ENCODE measurements at regions not wholly inside any gene's neighbourhood (a gene's known extent, or its start where the extent isn't known, plus 50 kb on each side); places are given as distances from the start of the nearest gene placed in this dataset.

DNA sequence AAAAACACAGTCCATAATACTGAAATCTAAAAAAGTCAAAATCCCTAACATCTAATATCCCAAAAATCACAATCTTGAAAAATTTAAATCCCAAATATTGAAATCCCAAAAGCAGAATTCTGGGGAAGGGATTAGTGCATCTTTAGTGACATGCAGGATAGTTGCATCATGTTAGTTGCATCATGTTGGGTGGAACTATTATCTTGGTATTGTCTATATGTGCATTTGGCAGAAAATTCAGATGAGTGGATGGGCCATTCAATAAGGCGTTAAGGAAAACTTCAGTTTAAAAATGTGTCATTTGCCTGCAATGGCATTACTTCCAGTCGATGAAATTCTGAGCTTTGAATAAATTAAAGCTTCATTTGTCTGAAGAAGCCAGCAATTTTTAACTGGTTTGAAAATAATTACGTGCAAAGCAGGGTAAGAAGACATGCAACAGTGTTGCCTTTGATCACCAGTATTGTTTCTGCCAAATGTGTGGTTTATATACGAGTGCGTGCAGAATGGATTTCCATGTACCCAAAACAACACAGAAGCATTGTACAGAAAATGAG lies 221.4 kb upstream of the NFE2L3 start:
- no peaks in the 10 kb centered on the region for H3K9me3 ChIP-seq
- H3K4me1 ChIP-seq = no peaks in the 10 kb centered on the region
- H3K4me3 ChIP-seq (replicated peaks in 1 of 3) = no peak overlapping the region
- no peak overlapping the region for H3K27ac ChIP-seq
- TF ChIP-seq, protein P1, sequence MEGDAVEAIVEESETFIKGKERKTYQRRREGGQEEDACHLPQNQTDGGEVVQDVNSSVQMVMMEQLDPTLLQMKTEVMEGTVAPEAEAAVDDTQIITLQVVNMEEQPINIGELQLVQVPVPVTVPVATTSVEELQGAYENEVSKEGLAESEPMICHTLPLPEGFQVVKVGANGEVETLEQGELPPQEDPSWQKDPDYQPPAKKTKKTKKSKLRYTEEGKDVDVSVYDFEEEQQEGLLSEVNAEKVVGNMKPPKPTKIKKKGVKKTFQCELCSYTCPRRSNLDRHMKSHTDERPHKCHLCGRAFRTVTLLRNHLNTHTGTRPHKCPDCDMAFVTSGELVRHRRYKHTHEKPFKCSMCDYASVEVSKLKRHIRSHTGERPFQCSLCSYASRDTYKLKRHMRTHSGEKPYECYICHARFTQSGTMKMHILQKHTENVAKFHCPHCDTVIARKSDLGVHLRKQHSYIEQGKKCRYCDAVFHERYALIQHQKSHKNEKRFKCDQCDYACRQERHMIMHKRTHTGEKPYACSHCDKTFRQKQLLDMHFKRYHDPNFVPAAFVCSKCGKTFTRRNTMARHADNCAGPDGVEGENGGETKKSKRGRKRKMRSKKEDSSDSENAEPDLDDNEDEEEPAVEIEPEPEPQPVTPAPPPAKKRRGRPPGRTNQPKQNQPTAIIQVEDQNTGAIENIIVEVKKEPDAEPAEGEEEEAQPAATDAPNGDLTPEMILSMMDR (IDR thresholded peaks at IDR 0.05) = no peak
- TF ChIP-seq POLR2A (IDR thresholded peaks at IDR 0.05) = no peak
- H3K36me3 ChIP-seq = no peaks in the 10 kb centered on the region
- WGBS, 2 donors = 93 to 95% methylated on average over 5 of the region's 5 CpGs
- DNase-seq = no peak
- no peaks in the 10 kb centered on the region for H3K27me3 ChIP-seq
- intact Hi-C loops (cut with DNase I) = no loop called here

DNA sequence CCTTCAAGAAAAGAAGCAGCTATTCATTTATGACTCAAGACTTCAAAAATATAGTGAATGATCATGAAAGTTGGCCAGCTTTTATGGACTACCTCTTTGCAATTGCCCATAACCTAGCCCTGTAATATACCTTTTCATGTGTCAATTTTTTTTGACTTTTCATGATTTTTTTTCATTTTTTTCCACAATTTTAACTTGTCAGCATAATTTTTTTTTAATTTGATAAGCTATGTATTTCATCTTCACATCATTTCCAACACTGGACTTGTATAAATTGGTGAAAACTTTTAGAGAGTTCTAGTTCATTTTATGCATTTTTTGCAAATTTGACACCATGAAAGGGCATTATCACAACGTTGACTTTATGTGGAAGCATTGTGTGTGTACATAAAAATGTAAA lies 220.8 kb upstream of the NFE2L3 start:
- no peak for TF ChIP-seq POLR2A (IDR thresholded peaks at IDR 0.05)
- TF ChIP-seq, protein P1 (IDR thresholded peaks at IDR 0.05) = no peak
- 87 to 90% methylated on average over 1 of the region's 1 CpG for whole genome bisulfite sequencing, 2 donors

DNA sequence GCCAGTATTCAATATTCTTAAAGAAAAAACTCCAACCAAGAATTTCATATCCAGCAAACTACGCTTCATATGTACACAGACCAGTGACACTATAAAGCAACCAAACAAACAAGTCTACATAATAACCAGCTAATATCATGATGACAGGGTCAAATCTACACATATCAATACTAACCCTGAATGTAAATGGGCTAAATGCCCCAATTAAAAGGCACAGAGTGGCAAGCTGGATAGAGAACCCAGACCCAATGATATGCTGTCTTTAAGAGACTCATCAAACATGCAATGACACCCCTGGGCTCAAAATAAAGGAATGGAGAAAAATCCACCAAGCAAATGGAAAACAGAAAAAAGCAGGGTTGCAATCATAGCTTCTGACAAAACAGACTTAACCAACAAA lies 218.1 kb upstream of the NFE2L3 start:
- no peak overlapping the region for H3K4me3 ChIP-seq (replicated peaks in 1 of 3)
- H3K27ac ChIP-seq = no peak overlapping the region
- no peak for DNase-seq
- no peaks in the 10 kb centered on the region for H3K4me1 ChIP-seq
- intact Hi-C loops (cut with DNase I) = no loop called here
- no peak for TF ChIP-seq POLR2A (IDR thresholded peaks at IDR 0.05)
- WGBS, 2 donors = 89 to 100% methylated on average over 1 of the region's 1 CpG
- no peaks in the 10 kb centered on the region for H3K27me3 ChIP-seq
- no peaks in the 10 kb centered on the region for H3K9me3 ChIP-seq
- no peaks in the 10 kb centered on the region for H3K36me3 ChIP-seq

More for the DNA sequence above, 220.8 kb upstream of the NFE2L3 start:
- Histone ChIP-seq H3K9me3 (no peaks in the 10 kb centered on the region), H3K4me1 (no peaks in the 10 kb centered on the region), H3K27me3 (no peaks in the 10 kb centered on the region), H3K36me3 (no peaks in the 10 kb centered on the region), H3K27ac (no peak overlapping the region), H3K4me3 (replicated peaks in 1 of 3) (no peak overlapping the region)
- no peak for DNase-seq
- intact Hi-C loops (cut with DNase I) = no loop called here

DNA sequence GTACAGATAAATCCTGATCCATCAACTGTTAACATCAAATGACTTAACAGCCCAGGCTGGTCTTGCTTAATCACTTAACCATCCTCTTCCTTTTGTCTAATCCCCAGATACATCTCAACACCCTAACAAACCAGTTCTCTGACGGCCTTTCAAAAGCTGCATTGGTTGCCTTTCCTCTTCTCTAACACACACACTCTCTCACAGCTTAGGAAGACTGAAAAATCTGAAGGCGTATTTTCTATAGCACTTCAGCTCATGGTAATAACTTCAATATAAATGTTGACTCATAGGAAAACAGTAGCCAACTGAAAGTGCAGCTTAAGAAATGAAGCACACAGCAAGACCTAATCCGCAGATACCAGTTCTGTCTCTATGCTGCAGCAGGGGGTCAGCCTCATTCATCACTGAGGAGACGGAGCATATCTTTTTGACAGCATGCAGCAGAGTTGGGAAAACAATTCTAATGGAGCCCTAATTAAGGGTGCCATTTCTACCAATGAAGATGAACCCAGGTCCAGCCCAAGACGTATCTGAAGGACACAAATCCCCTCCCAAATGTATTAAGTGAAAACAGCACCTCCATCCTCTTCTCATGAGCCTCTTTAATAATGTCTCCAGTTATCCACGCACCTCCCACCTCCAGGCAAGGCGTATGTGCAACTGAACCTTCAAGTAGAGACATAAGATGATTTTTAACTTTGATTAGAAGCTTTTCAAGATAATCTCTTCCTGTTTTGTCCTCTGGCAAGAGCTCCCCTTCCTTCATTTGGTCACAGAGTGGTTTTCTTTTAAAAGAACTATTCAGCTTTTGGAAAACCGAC lies 211.7 kb upstream of the NFE2L3 start:
- Histone ChIP-seq H3K4me1 (no peaks in the 10 kb centered on the region), H3K4me3 (replicated peaks in 1 of 3) (no peak overlapping the region), H3K36me3 (no peaks in the 10 kb centered on the region), H3K27ac (no peak overlapping the region), H3K27me3 (no peaks in the 10 kb centered on the region), H3K9me3 (no peaks in the 10 kb centered on the region)
- intact Hi-C loops (cut with DNase I) = no loop called here
- no peak for DNase-seq
- WGBS, 2 donors = 61 to 63% methylated on average over 8 of the region's 8 CpGs
- TF ChIP-seq, protein P1 (IDR thresholded peaks at IDR 0.05) = no peak
- no peak for TF ChIP-seq POLR2A (IDR thresholded peaks at IDR 0.05)

DNA sequence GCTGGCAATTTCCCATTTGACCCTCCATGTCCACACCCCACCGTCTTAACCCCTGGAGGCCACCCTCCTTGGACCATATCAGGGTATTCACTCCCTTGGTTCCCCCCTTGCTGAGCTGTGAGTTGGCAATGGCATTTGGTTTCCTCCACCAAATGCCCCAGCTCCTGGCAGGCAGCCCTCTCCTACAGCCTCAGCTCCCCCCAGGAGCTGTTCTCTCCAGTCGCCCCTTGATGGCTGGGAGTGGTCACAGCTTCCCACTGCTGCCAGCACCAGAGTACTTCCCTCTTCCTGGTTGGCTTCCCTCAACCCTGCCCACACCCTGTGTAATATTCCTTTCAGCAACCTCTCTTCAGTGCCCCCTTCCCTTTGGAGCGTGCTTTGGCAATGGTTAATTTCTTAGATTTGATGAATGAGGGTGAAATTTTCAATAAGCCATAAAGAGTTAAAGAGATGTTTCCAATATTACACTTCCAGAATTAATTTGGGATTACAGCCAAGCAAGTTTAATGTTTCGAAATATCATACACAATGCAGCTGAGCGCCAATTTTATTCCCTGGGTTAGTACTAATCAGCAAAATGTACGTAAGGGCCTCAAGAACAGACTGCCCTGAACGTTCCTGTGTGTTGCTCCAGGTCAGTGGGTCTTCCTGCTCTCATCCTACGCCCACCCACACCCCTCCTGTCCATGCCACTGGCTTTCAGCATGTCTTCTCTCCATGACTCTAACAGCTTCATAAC lies 207.1 kb upstream of the NFE2L3 start:
- intact Hi-C loops (cut with DNase I) = no loop called here
- no peaks in the 10 kb centered on the region for H3K4me1 ChIP-seq
- no peaks in the 10 kb centered on the region for H3K27me3 ChIP-seq
- H3K36me3 ChIP-seq = no peaks in the 10 kb centered on the region
- WGBS, 2 donors = 59 to 65% methylated on average over 8 of the region's 8 CpGs
- H3K4me3 ChIP-seq (replicated peaks in 1 of 3) = no peak overlapping the region
- H3K27ac ChIP-seq = no peak overlapping the region
- TF ChIP-seq, protein P1 (IDR thresholded peaks at IDR 0.05) = no peak
- TF ChIP-seq POLR2A (IDR thresholded peaks at IDR 0.05) = no peak
- no peak for DNase-seq
- no peaks in the 10 kb centered on the region for H3K9me3 ChIP-seq
